ENCODE measurements at regions not wholly inside any gene's neighbourhood (a gene's known extent, or its start where the extent isn't known, plus 50 kb on each side); places are given as distances from the start of the nearest gene placed in this dataset.
"Not testable (repeated sequence)": the region's sequence is repeated elsewhere in the genome, so short reads cannot be mapped to it uniquely, and the experiment has no call there.

DNA sequence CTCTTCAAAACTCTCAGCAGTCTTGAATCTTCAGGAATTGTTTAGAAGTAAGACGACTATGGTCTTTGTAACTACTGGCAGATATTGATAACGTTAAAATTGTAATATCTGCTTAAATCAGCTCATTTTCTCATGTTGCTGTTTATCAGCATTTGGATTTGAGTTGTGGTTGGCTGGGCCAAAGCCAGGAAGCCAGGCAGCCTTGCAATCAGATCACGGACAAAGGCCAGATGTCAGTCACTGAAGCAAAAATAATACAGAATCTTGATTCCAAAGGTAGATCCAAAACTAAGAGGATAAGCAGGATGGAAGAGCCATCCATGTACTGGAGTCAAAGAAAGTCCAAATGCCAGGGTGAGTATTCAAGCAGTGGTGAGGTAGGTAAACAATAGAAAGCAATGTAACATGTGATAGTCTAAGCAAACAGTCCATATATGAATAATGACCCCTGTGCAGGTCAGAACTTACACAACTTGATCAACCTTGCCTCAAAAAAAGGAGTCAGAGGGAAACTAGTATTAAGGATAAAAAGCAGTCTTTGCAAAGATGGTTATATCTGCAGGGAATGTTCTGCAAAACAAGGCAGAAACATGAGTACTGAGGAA is 95.8 kb upstream of the RAP1B start:
- FAIRE-seq, result no peak

GRCh38 chr12:68515793-68516192 is 94.9 kb upstream of the RAP1B start:
- no peak for FAIRE-seq

DNA sequence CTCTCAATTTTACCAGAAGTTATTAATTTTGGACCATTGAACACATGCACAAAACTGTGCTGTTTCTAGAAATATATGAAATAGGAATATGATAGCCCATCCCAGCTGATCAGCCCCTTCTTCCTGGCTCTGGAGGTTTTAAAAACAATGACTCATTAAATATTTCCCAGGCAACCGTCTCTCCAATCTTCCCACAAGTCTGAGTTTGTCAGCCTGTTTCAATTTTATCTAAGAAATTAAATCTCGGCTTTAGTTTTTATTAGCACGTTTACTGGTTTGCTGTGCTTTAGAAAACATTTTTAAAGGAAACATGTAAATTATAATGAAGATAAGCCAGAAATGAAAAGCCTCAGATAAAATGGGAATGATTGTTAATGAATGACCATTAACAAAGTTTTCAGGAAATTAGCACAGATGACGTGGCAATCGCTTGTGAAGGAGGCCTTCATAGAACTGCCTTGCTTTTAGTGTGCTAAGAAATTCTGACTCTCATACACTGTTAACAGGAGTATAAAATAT is 89.3 kb upstream of the RAP1B start:
- peak; percentile 70 for FAIRE-seq

GRCh38 chr12:68521848-68522502 is 88.7 kb upstream of the RAP1B start:
- peak; percentile 31 for FAIRE-seq

- FAIRE-seq, result no peak
These were observed 81.2 kb upstream of the RAP1B start for GRCh38 chr12:68529466-68529865.

GRCh38 chr12:68529869-68530268 is 80.8 kb upstream of the RAP1B start:
- no peak for FAIRE-seq

DNA sequence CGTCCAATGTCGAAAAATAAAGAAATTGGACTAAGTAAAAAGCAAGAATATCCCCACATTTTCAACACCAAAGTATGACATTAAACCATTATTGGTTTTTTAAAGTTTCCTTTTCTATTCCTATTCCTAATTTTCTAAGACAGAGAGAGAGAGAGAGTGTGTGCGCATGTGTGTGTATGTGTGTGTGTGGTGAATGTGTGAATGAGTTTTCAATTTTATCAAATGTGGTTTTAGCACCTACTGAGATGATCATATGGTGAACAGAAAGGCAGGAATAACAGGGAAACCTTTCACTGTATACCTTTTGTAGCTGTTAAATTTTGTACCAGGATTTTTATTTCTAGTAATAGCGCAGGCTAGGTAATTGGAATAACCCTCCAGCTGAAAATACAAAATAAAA is 80.4 kb upstream of the RAP1B start:
- no peak for FAIRE-seq

DNA sequence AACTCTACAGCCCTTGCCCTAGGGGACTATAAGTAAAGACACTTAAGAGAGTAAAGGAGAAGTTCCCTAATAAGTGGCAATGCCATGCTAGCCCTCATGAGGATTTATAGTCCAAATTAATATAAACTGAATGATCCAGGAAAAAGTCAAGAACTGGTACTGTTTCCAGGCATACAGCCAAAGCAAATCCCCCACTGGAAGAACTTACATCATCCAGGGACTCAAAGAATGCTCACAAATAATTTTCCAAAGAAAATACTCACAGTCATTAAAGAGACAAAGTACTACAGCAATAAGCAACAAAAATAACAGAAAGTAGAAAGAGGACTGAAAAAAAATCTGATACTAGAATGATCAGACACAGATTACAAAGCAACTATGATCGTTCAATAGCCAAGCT is 79.7 kb upstream of the RAP1B start:
- peak; percentile 75 for FAIRE-seq

GRCh38 chr12:68532204-68532886 is 78.4 kb upstream of the RAP1B start:
- FAIRE-seq, result no peak

GRCh38 chr12:68532887-68533248 is 77.8 kb upstream of the RAP1B start:
- FAIRE-seq, result no peak

- no peak for FAIRE-seq
These were observed 76.6 kb upstream of the RAP1B start for GRCh38 chr12:68534108-68534507.

- no peak for FAIRE-seq
These were observed 73.7 kb upstream of the RAP1B start for GRCh38 chr12:68536885-68537485.

DNA sequence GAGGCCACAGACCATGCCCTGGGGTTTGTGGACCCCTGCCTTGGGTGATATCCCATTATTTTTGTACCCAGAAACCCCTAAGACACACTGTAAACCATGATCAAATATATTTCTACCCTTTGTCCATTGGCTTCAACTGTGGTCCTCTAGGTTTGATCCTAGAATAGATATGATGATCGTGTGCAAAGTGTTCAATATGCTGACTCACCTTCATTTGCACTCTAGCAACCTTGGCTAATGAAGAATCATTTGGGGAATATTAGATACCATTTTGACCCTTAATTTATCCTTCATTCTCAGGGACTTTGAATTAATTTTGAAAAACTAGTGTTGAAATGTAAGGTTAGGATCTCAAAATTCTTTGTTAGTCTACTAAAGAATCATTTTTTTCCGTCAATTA is 73.1 kb upstream of the RAP1B start:
- no peak for FAIRE-seq

DNA sequence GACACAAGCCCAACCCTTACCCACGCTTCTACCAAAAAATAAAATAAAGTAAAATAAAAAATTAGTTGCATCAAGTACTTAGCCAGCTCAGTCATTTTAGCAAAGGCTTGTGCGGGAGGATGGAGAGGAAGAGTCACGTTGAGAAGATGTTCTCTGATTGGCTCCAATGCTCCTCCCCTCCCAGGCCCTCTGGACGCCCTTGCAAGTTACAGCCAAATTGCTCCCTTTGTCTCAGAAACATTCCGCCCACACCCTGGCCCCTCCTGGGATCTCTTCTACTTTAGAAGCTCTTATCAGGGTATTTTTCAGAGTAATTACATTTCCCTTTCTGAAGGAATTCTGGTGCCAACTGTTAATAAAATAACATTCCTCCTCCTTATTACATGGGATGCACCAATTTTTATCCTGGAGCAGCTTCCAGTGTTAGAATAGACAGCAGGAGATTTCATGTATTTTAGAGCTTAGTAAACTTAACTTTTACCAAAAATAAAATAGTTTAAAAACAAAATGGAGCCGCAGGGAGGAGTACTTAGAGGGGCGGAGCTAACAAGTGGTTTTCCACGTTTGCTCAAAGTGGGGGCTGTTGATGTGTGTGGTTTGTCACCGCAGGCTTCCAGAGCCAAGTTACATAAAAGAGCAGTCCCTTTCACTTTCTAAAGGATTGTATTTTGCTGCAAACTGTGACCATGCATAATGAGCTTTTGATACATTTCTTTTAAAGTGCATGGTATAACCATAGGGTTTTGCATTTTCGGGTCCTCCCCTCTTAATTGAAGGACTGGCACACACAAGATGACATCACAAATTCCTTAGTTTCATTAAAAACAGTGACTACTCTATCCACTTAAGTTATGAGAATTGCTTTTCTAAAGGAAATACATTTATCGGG is 71.7 kb upstream of the RAP1B start:
- peak; percentile 64 for FAIRE-seq

DNA sequence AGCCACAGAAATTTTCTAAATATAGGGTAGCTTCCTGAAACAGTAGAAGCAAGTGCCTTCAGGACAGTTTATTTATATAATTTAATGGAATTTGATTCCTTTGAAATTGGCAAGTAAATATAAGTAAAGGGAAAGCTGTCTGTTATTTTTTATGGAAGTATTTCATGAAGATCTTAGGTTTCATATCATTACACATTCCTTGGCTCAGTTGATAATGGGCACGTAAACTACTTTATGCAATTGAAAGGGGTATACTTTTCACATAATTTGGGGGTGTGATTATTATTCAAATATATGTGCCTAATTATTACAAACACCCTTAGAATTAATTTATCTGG is 71.1 kb upstream of the RAP1B start:
- FAIRE-seq, result no peak

- not testable (repeated sequence) for FAIRE-seq
These were observed 69.9 kb upstream of the RAP1B start for GRCh38 chr12:68540768-68541167.

DNA sequence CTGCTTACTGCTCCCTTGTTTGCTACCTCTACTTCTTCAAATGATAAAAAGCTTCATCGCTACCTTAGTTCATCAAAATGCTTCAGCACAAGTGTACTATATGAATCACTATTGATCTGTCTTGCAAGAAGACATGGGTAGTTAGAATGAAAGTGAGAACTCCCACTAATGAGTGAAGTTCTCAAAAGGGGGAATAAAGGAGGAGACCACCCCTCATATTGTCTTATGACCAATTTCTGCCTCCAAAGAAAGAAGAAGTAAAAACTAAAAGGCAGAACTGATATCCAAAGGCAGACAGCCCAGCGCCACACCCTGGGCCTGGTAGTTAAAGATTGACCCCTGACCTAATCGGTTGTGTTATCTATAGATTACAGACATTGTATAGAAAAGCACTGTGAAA is 63.4 kb upstream of the RAP1B start:
- not testable (repeated sequence) for FAIRE-seq

DNA sequence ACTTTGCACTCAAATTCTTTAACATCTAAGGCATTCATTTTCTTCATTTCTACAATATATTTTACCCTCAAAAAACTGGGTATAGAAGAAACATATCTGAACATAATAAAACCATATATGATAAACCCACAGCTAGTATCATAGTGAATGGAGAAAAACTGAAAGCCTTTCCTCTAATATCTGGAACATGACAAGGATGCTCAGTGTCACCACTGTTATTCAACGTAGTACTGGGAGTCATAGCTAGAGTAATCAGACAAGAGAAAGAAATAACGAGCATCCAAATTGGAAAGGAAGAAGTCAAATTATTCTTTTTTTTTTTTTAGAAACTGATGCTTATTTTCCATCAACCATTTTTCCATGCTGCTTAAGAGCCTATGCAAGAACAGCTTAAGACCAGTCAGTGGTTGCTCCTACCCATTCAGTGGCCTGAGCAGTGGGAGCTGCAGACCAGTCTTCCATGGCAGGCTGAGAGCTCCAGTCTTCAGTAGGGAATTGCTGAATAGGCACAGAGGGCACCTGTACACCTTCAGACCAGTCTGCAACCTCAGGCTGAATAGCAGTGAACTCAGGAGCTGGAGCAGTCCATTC is 58.0 kb upstream of the RAP1B start:
- FAIRE-seq, result not testable (repeated sequence)

- FAIRE-seq, result no peak
These were observed 53.5 kb upstream of the RAP1B start for GRCh38 chr12:68557011-68557730.

DNA sequence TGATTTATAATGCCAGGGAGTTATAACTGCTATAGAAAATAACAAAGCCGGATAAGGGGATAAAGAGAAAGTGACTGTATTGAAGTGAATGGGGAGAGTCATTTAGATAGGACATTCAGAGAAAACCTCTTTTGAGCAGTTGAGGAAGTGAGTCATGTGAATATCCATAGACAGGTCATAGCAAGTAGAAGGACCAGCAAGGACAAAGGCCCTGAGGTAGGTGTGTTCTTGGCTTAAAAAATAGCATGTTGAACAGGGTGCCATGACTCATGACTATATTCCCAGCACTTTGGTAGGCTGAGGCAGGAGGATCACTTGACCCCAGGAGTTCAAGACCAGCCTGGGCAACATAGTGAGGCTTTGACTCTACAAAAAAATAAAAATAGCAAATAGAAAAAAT is 51.5 kb upstream of the RAP1B start:
- FAIRE-seq, result no peak

GRCh38 chr12:68559984-68560850 is 50.5 kb upstream of the RAP1B start:
- FAIRE-seq, result no peak
